ENCODE measurements at regions not wholly inside any gene's neighbourhood (a gene's known extent, or its start where the extent isn't known, plus 50 kb on each side); places are given as distances from the start of the nearest gene placed in this dataset.

GRCh38 chr1:114338191-114338890 lies 172.7 kb downstream of the TRIM33 start:
- no peak for DNase-seq
- CTCF ChIA-PET, result interaction anchor here (0.7 to 2.3 kb wide), 4 partner anchors 7 to 55 kb away, joined by 3 to 9 read pairs (median 6); no protein-coding TSS in a partner anchor
- no peaks in the 10 kb centered on the region for H3K9me2 ChIP-seq
- no peaks in the 10 kb centered on the region for H3K79me2 ChIP-seq (ENCODE audit: insufficient read depth)
- H3K9ac ChIP-seq, result no peak overlapping the region
- no peaks in the 10 kb centered on the region for H3K9me3 ChIP-seq
- no peaks in the 10 kb centered on the region for H3K36me3 ChIP-seq (replicated peaks in 1 of 2; ENCODE audit: control insufficient read depth in 1 of 2, insufficient read depth in 2 of 2, low read length in 1 of 2)
- no peak overlapping the region for H3K4me2 ChIP-seq
- H3F3A ChIP-seq (replicated peaks; ENCODE audit: insufficient read depth), result no peaks in the 10 kb centered on the region
- H3K4me3 ChIP-seq (ENCODE audit: low read depth in 2 of 2, low read length in 1 of 2), result no peak overlapping the region
- no peaks in the 10 kb centered on the region for H3K4me1 ChIP-seq (ENCODE audit: control insufficient read depth in 1 of 2, insufficient read depth in 2 of 2, low read depth in 1 of 2, low read length in 1 of 2)
- TF ChIP-seq EZH2phosphoT487 (IDR thresholded peaks at IDR 0.05; ENCODE audit: borderline replicate concordance, low read depth) (no peak), TAF1 (IDR thresholded peaks at IDR 0.05; ENCODE audit: borderline replicate concordance, low read depth, low read length) (no peak), MEF2A (IDR thresholded peaks at IDR 0.05; ENCODE audit: borderline replicate concordance, low read depth) (no peak), RAD21 (IDR thresholded peaks at IDR 0.05; ENCODE audit: low read length) (no peak), SIN3A (IDR thresholded peaks at IDR 0.05; ENCODE audit: borderline replicate concordance, low read depth, low read length) (no peak), CTCF (IDR thresholded peaks at IDR 0.05) (no peak)
- H3K27me3 ChIP-seq (ENCODE audit: insufficient read depth), result peaks cover 7% of the 10 kb centered on the region
- H2AFZ ChIP-seq (ENCODE audit: low read depth), result no peak overlapping the region
- 45% methylated on average over 11 of the region's 11 CpGs for WGBS (ENCODE audit: low lambda C conversion rate)
- H4K20me1 ChIP-seq (ENCODE audit: insufficient read depth), result no peaks in the 10 kb centered on the region
- POLR2A ChIA-PET, result no interaction called here
- H3K27ac ChIP-seq (ENCODE audit: low read depth in 2 of 2, low read length in 1 of 2), result no peak overlapping the region

GRCh38 chr1:114337417-114337816 lies 173.6 kb downstream of the TRIM33 start:
- no peak for TF ChIP-seq USF2 (IDR thresholded peaks at IDR 0.05; ENCODE audit: borderline replicate concordance, low read depth, low read length)
- no peak overlapping the region for H2AFZ ChIP-seq (ENCODE audit: low read depth)
- WGBS (ENCODE audit: low lambda C conversion rate), result 27% methylated on average over 4 of the region's 4 CpGs
- no peak overlapping the region for H3K27ac ChIP-seq (ENCODE audit: low read depth in 2 of 2, low read length in 1 of 2)
- H3K79me2 ChIP-seq (ENCODE audit: insufficient read depth), result no peaks in the 10 kb centered on the region
- no peaks in the 10 kb centered on the region for H3K36me3 ChIP-seq (replicated peaks in 1 of 2; ENCODE audit: control insufficient read depth in 1 of 2, insufficient read depth in 2 of 2, low read length in 1 of 2)
- no peak overlapping the region for H3K4me2 ChIP-seq
- H3K4me1 ChIP-seq (ENCODE audit: control insufficient read depth in 1 of 2, insufficient read depth in 2 of 2, low read depth in 1 of 2, low read length in 1 of 2), result no peaks in the 10 kb centered on the region
- H3K4me3 ChIP-seq (ENCODE audit: low read depth in 2 of 2, low read length in 1 of 2), result no peak overlapping the region
- H3K9ac ChIP-seq, result no peak overlapping the region
- no peaks in the 10 kb centered on the region for H4K20me1 ChIP-seq (ENCODE audit: insufficient read depth)
- no peaks in the 10 kb centered on the region for H3K9me3 ChIP-seq
- H3F3A ChIP-seq (replicated peaks; ENCODE audit: insufficient read depth), result no peaks in the 10 kb centered on the region
- CTCF ChIA-PET, result interaction anchor here (0.7 to 2.3 kb wide), 5 partner anchors 8 to 54 kb away, joined by 3 to 9 read pairs (median 3); no protein-coding TSS in a partner anchor
- DNase-seq, result no peak
- no peaks in the 10 kb centered on the region for H3K9me2 ChIP-seq
- peaks cover 7% of the 10 kb centered on the region for H3K27me3 ChIP-seq (ENCODE audit: insufficient read depth)
- POLR2A ChIA-PET, result no interaction called here
